ENCODE measurements at regions not wholly inside any gene's neighbourhood (a gene's known extent, or its start where the extent isn't known, plus 50 kb on each side); places are given as distances from the start of the nearest gene placed in this dataset.

DNA sequence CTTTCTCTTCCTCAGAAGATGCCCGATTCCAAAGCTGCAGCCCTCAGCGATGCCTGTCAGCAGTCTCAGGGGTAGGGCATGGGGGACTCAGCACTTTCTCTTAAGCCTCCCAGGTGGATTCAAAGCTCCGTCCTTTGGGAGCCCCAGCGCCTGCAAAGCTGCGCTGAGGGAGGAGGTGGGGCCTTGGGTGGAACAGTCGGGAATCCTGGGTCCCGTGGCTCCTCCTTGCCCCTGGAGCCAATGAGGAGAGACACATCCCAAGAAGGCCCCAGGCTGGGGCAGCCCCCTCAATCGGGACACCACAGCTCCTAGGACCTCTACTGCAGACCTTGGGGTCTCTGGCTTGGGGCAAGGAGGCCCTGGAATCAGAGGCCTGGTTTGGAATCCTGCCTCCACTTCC, 227.5 kb upstream of the IGF1R start:
- no peak for DNase-seq (ENCODE audit: low read depth)

DNA sequence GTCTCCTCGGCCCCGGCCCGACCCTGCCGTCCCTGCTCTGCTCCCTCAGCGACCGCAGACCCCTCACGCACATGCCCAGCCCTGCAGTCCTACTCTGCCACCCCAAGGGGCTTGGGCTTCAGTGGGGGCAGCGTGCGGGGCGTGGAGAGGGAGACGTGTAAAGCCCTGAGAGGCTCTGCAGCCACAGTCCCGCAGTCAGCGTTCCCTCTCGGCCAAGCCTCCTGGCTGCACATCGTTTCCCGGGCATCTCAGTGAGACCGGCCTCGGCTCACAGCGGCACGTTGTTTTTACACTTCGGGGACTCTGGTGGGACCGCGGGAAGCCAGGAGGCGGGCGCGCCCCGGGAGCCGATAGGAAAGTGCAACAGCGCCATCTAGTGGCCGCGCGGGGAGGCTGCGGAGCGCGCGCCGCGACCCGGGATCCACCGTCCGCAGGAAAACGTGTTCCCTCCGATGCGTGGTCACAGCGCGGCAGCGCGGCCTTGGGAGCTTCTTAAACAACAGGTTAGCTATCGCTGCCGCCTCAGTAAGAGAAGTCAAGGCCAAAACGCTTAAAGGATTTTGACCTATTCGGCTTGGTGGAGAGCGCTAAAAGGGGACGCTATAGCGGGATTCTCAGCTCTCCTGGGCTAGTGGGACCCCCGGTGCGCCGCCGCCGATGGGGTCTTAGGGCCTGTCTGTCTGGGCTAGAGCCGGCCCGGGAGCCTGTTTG, 226.8 kb upstream of the IGF1R start:
- peak; percentile 49 for DNase-seq (ENCODE audit: low read depth)

DNA sequence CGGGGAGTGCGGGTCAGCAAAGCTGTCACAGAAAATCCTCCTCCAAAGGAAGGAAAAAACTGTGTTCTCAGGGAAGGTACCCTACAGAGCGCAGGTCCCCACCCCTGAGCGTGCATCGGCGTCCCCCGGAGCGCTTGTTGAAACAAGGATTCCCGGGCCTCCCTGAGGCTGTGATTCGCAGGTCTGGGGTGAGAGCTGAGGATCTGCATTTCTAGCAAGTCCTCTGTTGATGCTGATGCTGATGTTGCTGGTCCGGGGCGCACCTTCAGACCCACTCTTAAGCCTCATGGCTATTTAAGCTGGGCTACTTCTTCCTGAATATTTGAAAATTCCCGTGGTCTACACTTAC, 226.2 kb upstream of the IGF1R start:
- no peak for DNase-seq (ENCODE audit: low read depth)

DNA sequence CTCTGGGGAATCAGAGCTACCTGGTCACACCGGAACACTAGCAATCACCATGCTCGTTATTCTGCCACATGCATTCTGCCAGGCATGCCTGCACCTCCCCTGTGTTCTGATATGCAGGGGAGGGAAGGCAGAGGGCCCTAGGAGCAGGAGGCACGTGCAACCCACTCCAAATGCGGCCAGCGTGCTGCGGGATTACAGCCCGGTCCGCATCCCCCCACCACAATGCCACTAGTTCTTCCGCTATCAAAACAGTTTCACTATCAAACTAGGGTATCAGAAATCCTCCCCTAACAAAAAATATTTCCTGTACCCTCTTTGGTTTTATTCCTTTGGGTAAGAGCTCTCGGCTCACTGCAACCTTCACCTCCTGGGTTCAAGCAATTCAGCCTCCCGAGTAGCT, 223.2 kb upstream of the IGF1R start:
- no peak for DNase-seq (ENCODE audit: low read depth)

DNA sequence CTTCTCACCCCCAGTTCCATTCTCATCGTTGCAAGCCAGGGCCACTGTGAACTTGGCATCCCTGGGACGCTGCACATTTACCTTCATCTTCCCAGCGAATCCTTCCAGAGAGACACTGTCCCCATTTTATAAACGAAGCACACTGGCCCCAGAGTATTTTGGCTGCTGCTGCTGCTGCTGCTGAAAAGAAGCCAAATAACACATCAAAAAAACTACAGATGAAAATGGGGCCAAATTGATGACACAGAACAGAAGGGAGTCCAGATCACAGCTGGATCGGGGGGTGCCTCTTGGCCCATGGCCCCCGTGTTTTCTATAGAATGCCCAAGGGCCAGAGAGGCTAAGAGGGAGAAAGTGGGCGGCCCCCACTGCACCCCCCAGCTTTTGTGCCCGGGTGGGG, 221.0 kb upstream of the IGF1R start:
- DNase-seq (ENCODE audit: low read depth) = no peak

DNA sequence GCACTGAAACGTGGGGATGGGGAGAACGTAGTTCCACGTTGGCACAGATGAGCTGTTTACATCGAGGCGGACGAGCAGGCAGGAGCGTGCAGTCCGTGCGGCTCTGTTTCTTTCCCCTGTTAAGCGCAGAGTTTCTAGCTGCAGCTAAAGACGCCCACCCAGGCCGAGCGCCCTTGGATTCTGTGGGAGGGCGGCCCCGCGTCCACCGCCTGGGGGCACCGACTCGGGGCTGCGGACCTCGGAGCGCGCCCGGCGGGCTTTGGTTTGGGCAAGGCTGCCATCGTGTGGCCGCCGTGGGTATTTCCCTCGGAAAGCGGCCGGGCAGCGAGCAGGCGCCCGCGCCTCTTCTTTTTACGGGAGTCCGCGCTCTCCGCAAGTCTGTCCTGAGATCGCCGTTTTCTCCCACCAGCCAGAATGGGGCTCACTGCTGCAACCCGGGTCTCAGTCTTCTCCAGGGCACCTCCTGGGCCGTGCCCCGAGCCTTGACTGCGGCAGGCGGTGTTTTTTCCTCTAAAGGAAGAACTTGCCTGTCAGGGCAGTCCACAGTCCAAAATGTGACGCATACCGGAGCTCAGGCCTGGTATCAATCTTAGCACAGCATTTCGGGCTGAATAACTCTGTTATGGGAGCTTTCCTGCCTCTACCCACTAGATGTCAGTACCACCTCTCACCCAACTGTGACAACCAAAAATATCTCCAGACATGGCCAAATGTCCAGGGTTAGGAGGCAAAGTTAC, 219.9 kb upstream of the IGF1R start:
- DNase-seq (ENCODE audit: low read depth) = peak; percentile 50

DNA sequence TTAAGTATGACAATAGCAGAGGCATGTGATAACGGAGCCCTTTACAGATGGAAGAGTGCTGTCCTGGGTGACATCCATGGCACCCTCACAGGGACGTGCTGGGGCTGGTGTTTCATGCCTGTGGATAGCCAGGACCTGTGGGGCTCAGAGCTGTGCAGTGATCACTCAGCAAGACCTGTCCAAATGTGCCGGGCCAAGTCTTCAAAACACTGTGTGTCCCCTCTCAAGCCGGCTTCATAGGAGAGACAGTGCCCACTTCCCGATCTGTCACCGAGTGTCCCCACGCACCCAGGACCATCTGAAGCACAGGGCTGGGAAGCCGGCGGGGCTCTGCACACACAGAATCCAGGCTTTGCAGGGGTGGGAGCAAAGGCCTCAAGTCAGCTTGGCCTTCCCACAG, 217.2 kb upstream of the IGF1R start:
- no peak for DNase-seq (ENCODE audit: low read depth)

DNA sequence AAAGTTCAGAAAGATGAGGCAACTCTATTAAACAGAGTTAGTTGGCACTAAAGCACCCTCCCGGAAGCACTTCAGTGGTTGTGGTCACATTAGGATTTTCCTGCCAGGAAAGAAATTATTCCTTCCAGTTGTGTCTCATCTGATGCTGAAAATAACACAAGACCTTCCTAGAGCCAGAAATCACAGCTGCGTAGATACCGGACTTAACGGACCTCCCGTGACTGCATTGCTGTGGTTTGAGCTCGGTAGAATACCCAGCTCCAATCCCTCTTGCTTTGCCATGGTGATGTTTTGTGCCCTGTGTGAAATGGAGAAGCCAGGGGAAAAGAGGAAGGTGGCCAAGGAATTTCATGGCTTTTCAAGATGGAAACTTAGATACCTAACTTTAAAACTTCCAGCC, 215.0 kb upstream of the IGF1R start:
- no peak for DNase-seq (ENCODE audit: low read depth)

DNA sequence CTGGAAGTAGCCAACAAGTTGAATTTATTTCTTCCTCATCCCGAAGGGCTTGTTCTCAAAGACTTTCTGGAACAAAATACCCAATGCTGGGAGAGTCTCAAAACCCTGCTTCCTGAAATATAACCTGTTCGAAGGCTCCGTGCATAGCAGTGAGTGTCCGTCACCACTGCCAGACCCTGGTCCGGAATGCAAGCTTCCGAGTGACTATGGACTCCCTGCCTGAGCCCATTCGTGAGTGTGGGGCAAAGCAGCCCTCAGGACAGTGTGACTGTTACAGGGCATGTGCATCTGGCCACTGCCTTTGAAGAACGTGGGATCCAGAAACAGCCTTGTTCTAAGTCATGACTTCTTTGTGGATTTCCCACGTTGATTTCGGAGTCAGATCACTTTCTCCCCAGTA, 214.5 kb upstream of the IGF1R start:
- DNase-seq (ENCODE audit: low read depth) = no peak

DNA sequence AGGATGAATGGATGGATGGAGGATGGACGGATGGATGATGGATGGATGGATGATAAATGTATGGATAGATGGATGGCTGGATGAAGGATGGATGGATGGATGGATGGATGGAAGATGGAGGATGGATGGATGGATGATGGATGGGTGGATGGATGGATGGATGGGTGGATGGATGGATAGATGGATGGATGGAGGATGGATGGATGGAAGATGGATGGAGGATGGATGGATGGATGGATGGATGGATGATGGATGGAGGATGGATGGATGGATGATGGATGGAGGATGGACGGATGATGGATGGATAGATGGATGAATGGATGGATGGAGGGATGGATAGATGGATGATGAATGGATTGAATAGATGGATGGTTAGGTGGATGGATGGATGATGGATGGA, 210.6 kb upstream of the IGF1R start:
- no peak for DNase-seq (ENCODE audit: low read depth)

DNA sequence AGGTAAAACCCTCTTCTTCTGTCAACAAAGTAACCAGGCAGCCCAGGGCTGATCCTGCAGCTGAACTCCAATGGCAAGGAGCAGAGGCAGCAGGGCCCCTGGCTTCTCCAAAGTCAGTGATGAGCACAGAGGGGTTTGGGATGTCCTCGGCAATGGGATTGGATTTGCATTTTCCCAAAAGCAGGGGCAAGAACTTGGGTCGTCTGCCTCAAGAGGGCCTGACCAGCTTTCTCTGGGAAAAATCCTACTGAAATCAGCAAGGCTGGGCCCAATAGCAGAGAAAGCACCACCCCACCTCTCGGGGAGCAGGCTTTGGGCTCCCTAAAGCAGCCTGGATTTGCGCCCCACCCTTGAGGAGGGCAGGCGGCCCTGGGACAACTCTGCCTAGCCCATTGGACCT, 210.0 kb upstream of the IGF1R start:
- no peak for DNase-seq (ENCODE audit: low read depth)

DNA sequence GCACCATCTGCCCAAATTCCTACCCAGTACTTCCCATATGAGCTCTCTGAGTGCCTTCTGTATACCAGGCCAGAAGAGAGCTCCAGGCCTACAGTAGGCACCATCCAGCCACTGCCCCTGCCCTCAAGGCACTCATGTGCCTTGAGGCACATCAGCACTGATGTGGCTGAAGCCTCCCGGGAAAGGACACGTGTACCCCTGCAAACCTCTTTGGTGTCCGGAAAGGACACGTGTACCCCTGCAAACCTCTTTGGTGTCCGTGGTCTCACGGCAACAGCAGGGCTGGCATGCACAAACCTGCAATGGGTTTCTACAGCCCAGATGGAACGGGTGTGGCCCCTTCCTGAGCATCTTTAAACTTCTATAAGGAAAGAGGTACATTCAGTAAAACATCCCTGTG, 209.4 kb upstream of the IGF1R start:
- no peak for DNase-seq (ENCODE audit: low read depth)

DNA sequence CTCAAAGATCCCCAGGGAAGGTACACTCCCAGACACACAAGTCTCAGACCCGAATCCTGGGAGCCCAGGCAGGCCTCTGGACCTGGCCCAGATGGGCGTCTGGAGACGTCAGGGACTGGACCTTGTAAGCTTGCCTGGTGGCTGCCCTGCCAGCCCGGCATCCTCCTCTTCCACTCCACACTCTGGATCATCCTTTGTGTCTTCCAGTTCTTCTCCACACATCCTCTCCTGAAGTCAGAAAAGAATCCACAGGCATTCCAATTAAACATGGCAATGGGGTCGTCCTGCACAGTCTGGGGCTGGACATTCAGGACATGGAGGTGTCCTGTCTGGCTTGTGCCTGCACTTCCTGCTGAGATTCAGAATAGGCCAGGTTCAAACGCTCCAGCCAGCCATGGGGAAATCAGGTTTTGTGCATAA, 208.8 kb upstream of the IGF1R start:
- DNase-seq (ENCODE audit: low read depth) = no peak

DNA sequence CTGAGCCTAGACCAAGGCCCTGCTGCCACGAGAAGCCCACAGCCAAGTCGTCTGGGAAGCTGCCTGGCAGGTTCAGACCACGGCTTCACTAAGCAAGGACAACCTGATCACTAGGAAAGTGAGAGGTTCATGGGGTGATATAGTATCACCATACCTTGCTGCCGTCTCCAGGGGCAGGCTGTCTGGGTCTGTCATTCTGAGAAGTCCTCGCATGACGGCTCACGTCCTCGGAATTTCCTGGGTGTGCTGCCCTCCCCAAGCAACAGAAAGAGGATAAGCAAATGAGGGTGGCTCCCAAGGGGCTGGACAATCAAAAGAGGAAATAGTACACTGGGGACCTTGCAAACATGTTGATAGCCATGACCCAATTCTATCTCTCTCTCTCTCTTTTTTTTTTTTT, 207.4 kb upstream of the IGF1R start:
- DNase-seq (ENCODE audit: low read depth) = no peak

DNA sequence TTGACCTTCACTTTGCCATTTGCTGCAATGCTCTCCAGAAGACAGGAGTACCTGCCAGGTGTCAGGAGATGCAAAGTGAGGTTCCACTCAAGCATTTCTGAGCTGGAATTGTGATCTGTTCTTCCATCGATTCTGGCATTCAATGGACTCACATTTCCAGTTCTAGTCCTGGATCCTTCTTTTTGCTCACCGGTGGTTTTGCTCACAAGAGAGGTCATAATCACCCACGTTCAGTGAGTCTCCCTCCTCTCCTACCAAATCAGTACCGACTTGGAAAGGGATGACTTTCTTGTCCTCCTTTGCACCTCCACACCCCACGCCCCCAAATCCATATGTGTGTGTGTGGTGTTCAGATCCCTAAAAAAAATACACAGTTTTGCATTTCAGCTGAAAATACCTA, 206.7 kb upstream of the IGF1R start:
- DNase-seq (ENCODE audit: low read depth) = no peak

DNA sequence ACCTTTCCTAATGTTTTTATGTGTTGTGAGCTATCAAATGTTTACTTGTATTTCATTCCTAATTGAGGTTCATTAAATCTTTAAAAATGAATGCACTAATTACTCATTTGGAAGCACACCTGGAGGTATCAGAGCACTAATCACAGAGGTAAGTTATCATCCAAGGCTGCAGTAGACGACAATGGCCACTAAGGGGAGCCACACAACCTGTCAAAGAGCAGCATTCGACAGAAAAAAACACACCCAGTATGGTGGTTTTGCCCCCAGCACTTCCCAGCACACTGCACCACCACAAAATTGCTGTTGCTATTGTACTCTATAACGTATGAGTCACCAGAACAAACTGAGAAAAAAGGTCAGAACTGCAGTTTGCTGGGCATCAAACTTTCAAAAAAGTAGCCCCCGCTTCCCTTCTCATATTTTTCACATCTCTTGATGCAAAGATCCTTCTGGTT, 205.9 kb upstream of the IGF1R start:
- DNase-seq (ENCODE audit: low read depth) = peak; percentile 24

DNA sequence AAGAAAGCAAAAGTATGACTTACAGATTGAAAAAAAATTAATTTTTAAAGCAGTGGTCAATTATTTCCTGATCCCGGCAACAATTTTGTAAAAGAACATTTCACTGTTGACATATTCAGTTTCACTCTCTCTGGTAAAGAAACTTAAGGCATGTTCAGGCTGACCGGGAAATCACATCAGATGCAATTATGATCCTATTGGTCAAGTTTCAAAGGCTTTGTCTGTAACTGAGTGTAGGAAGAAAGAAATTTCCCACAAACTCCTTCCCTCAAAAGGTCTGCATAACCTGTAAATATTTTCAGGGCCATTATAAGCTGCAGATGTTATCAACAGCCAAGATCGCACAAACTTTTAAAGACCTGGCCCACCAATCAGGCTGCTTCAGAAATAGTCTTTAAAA, 205.4 kb upstream of the IGF1R start:
- no peak for DNase-seq (ENCODE audit: low read depth)

DNA sequence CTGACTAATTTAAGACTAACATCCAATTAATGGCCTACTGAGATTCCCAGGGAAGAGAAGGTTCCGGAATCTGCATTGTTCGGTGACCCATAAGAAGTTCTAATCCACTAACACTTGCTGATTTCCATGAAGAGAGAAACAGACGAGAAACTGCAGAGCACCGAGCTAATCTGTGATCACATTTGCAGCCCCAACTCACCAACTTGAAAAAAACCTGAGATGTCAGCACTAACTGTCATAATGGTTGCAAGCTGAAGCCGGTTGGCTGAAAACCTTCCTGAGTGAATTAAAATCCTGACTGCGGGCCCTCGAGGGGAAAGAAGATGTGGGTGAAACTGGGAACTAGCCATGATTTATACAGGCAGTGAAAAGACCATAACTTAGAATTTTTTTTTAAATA, 204.8 kb upstream of the IGF1R start:
- no peak for DNase-seq (ENCODE audit: low read depth)

DNA sequence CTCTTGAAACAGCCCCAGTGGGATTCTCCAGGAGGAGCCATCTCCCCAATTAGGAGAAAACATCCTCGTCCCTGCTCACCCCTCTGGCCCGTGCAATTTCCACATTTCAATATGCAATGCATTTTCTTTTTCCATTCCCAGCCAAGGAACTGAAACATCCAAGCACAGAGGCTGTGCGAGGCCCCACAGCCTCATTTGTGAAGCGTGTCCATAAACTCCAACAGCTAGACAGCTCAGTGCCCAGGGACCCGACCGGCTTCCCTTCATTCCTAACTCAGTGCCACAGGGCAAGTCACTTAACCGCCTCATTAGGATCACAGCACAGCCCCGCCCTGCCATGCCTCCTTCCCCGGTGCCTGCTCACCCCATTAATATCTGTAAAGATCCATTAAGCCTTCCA, 204.2 kb upstream of the IGF1R start:
- DNase-seq (ENCODE audit: low read depth) = no peak

DNA sequence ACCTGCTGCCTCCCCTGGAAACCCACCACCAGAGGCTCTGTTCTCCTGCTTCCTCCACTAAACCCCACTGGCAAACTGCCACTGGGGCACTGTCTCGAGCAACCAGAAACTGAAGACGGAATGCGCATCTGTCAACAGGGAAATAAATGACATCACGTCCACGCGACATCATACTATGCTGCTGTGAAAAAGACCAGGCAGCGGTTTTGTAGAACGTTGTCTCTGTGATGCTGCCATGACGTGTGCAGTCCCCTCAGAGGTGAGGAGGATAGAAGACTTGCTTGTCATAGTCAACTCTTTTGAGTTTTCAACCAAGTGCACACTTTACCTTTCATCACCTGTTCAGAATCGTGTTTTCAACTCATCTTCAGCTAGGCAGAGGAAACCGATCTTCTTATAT, 203.0 kb upstream of the IGF1R start:
- no peak for DNase-seq (ENCODE audit: low read depth)

DNA sequence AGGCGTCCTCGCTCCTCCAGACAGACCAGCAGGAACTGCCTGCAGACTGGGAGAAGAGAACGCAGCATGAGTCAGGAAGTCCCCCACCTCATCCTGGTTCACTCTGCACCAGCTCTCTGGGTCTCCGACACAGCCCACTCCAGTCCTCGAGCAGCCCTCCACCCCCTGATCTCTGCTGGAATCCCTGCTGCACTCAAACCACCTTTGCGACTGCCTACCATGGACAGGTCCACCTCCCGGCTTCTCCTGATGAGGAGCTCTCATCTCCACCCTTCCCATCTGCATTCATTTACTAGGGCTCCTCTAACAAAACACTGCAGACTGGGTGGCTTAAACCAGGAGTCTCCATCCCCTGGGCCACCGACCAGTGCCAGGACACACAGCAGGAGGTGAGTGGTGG, 202.3 kb upstream of the IGF1R start:
- DNase-seq (ENCODE audit: low read depth) = no peak

DNA sequence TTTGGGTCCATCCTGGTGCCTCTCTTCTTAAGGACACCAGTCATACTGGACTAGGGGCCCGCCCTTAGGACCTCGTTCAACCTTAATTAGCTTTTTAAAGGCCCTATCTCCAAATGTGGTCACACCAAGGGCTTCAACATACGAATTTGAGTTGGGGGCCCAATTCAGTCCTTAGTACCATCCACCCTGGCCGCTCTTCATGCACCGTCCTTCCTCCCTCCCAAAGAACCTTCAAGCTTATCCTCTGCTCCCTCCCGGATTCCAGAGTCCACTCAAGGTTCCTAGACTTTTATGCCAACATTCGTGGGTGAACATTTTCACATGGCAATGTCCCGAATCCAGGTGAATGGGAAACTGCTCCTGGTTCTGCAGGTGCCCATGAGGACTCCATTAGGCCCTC, 201.3 kb upstream of the IGF1R start:
- DNase-seq (ENCODE audit: low read depth) = no peak

DNA sequence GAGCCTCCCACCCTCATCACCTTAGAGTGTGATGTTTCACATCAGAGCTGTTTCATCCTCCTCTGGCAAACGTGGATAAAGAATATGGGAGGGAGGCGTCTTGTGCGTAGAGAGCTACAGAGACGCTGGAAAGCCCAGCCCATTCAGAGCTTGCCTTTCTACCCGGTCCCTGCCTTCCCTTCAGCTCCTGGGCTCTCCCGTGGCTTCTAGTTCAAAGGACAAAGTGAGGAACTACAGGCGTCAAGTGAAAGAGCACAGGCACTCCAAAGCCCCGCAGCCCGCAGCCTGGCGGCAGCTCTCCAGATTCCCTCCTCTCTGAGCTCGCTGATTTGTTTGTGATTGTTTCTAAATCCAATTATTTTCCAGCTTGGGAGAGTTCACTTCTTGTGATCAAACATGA, 197.1 kb upstream of the IGF1R start:
- no peak for DNase-seq (ENCODE audit: low read depth)

DNA sequence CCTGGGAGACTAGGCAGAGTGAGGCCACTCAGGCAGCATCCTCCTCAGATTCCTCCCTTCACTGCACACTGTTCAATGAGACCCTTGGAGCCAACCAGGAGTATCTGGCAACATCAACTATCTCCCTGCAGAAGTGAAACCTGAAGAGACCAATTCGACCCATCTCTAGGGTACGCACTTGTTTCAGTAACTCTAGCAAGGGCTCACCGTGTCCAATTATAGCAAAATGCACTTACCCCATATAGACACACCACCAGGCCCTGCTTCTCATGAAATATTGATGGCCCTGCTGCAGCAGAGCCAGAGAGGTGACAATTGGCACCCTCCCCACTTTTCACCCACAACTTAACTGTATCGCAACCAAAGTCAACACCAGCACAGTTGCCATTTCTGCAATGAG, 196.1 kb upstream of the IGF1R start:
- no peak for DNase-seq (ENCODE audit: low read depth)

Measured in stimulated activated CD8-positive, alpha-beta memory T cell treated with anti-CD3 and anti-CD28 coated beads, Interleukin-4, amount 100 ng/mL, for 24 hours (primary cell).